ENCODE measurements at regions not wholly inside any gene's neighbourhood (a gene's known extent, or its start where the extent isn't known, plus 50 kb on each side); places are given as distances from the start of the nearest gene placed in this dataset.

- TF ChIP-seq CTCF (conservative IDR thresholded peaks at IDR 0.05; ENCODE audit: low read length), result no peak
- no peak for TF ChIP-seq EZH2phosphoT487 (IDR thresholded peaks at IDR 0.05; ENCODE audit: borderline replicate concordance, low read depth, low read length)
These were observed 1086.1 kb upstream of the CELF4 start for GRCh38 chr18:38651736-38652135.
